Nephron progenitor cell (in vitro differentiated cells): ENCODE measurements at regions not wholly inside any gene's neighbourhood (a gene's known extent, or its start where the extent isn't known, plus 50 kb on each side); places are given as distances from the start of the nearest gene placed in this dataset.

ENCODE experiments used
- DNase-seq: peaks from one replicate; pipeline ENCODE4 v3.0.0; 2021
- H3K27ac Mint-ChIP-seq: 2 replicates; pipeline ENCODE4 v1.8.0; 2021; ENCODE audit warnings: mild to moderate bottlenecking, moderate library complexity, mixed read lengths
- H3K27me3 Mint-ChIP-seq: 2 replicates; pipeline ENCODE4 v1.8.0; 2021; ENCODE audit warnings: mild to moderate bottlenecking, low read depth, mixed read lengths; ENCODE audit not compliant: poor library complexity
- H3K36me3 Mint-ChIP-seq: 2 replicates; pipeline ENCODE4 v1.8.0; 2021; ENCODE audit warnings: low read depth, mixed read lengths
- H3K4me1 Mint-ChIP-seq: 2 replicates; pipeline ENCODE4 v1.8.0; 2021; ENCODE audit warnings: mixed read lengths
- H3K4me3 Mint-ChIP-seq: 2 replicates; pipeline ENCODE4 v1.8.0; 2021; ENCODE audit warnings: mild to moderate bottlenecking, moderate library complexity, mixed read lengths
- H3K9me3 Mint-ChIP-seq: 2 replicates; pipeline ENCODE4 v1.8.0; 2021; ENCODE audit warnings: mild to moderate bottlenecking, moderate library complexity, mixed read lengths
- TF ChIP-seq, protein P1 (sequence below): fragments of 200-600 bp; sonication (generic); IDR thresholded peaks from 2 replicates; pipeline ENCODE4 v1.5.0; 2021; ENCODE audit warnings: antibody characterized with exemption

DNA sequence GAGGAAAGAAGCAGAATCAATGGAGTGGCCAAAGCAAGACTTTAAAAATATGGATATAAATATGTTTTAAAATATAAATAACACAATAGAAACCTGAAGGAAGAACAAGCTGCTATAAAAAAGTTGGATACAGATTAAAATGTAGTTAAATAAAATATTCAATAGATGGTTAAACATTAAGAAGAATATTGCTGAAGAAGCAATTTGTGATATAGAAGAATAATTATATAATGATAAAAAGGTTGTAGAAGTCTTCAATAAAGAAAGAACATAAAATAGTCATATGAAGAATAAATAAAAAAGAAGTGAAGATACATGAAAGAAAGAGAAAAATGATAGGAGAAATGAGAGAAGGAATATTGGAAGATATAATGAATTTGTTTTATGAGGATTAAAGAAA is 392.0 kb downstream of the DSC3 start:
- Mint-ChIP-seq H3K9me3 (no peaks in the 10 kb centered on the region), H3K4me1 (peaks cover 35% of the 10 kb centered on the region), H3K27ac (no peak overlapping the region), H3K27me3 (no peaks in the 10 kb centered on the region), H3K36me3 (no peaks in the 10 kb centered on the region), H3K4me3 (no peak overlapping the region)
- no peak for DNase-seq
- TF ChIP-seq, protein P1, sequence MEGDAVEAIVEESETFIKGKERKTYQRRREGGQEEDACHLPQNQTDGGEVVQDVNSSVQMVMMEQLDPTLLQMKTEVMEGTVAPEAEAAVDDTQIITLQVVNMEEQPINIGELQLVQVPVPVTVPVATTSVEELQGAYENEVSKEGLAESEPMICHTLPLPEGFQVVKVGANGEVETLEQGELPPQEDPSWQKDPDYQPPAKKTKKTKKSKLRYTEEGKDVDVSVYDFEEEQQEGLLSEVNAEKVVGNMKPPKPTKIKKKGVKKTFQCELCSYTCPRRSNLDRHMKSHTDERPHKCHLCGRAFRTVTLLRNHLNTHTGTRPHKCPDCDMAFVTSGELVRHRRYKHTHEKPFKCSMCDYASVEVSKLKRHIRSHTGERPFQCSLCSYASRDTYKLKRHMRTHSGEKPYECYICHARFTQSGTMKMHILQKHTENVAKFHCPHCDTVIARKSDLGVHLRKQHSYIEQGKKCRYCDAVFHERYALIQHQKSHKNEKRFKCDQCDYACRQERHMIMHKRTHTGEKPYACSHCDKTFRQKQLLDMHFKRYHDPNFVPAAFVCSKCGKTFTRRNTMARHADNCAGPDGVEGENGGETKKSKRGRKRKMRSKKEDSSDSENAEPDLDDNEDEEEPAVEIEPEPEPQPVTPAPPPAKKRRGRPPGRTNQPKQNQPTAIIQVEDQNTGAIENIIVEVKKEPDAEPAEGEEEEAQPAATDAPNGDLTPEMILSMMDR = no peak

DNA sequence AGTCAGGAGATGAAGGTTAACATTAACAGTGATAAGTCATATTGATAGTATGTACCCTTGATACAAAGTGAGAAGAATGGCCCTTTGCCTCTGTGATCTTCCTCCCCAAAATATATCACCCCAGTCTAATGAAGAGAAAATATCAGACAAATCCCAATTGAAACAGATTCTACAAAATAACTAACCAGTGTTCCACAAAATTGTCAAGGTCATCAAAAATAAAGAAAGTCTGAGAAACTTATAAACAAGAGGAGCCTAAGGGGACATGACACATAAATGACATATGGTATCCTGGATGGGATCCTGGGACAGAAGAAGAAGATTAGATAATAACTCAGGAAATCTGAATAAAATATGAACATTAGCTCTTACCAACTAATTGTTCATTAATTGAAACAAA is 398.4 kb downstream of the DSC3 start:
- DNase-seq = no peak
- H3K9me3 Mint-ChIP-seq = no peaks in the 10 kb centered on the region
- H3K4me3 Mint-ChIP-seq = no peak overlapping the region
- TF ChIP-seq, protein P1 = no peak
- H3K36me3 Mint-ChIP-seq = no peaks in the 10 kb centered on the region
- peaks cover 3% of the 10 kb centered on the region for H3K27me3 Mint-ChIP-seq
- no peaks in the 10 kb centered on the region for H3K4me1 Mint-ChIP-seq
- H3K27ac Mint-ChIP-seq = no peak overlapping the region

DNA sequence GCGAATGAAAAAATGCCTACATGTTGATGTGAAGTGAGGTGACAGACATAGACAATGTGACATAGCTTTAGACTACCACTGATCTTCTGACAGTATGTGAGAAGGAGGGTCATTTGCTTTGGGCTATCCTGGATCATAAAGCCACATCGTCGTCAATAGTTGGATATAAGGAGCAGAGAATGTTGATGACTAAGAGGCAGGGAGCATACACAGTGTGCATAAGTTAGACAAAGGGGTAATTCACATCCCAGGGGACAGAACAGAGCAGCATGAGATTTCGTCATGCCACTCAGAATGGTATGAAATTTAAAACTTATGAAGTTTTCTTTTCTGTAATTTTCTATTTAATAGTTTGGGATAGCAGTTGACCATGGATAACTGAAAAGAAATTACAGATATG is 403.2 kb downstream of the DSC3 start:
- H3K36me3 Mint-ChIP-seq = no peaks in the 10 kb centered on the region
- peaks cover 5% of the 10 kb centered on the region for H3K9me3 Mint-ChIP-seq
- no peak overlapping the region for H3K27ac Mint-ChIP-seq
- H3K4me3 Mint-ChIP-seq = no peak overlapping the region
- DNase-seq = no peak
- H3K27me3 Mint-ChIP-seq = peaks cover 3% of the 10 kb centered on the region
- TF ChIP-seq, protein P1 = no peak
- H3K4me1 Mint-ChIP-seq = no peaks in the 10 kb centered on the region

DNA sequence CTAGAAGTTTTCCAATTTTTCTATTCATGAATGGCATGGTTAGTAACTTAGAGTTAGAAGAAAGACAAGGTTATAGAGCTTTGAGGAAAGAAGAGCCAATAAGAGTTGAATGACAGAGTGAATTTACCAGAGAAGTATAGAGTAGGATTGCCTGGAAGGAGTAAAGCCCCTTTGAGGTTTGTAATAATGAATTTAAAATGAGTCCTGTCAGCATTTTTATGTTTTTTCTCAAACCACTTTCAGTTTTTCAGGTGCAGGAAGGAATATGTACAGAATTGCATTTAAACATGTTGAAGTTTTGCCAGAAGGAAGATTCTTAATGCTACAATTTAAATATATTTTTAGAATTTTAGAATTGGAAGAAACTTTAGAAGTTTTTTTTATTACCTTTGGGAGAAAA is 408.3 kb downstream of the DSC3 start:
- H3K4me3 Mint-ChIP-seq = no peak overlapping the region
- no peak overlapping the region for H3K27ac Mint-ChIP-seq
- no peaks in the 10 kb centered on the region for H3K36me3 Mint-ChIP-seq
- TF ChIP-seq, protein P1 = no peak
- peaks cover 2% of the 10 kb centered on the region for H3K27me3 Mint-ChIP-seq
- no peak for DNase-seq
- H3K9me3 Mint-ChIP-seq = peaks cover 16% of the 10 kb centered on the region
- no peaks in the 10 kb centered on the region for H3K4me1 Mint-ChIP-seq

DNA sequence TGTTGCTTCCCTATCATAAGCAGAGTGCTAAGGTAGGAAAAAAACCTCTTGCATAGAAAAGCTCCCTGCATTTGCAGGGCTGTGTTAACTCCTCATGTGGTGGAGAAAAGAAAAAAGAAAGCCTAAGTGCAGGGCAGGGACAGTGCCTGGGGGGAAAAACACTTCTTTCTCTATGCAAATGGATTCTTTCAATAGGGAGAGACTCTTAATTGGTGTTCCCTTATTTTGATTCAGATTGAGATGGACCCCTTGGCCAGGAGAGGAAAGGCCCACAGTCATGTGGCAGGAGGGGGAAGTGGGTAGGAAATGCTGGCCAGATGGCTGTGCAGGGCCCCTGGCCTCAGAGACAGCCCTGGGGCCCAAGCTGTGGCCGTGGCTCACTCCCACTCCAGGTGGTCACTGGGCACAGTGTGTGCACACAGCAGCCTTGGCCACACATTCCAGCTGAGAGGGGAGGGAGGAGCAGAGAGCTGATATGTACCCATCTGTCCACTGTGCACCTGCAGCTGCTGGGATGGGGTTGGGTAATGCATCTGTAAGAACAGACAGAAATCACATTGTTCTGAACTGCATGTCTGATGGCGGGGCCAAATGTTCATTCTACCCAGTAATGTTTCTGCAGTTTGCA is 410.4 kb downstream of the DSC3 start:
- TF ChIP-seq, protein P1 = no peak
- Mint-ChIP-seq H3K4me1 (no peaks in the 10 kb centered on the region), H3K4me3 (no peak overlapping the region), H3K27ac (no peak overlapping the region), H3K36me3 (no peaks in the 10 kb centered on the region), H3K9me3 (peaks cover 16% of the 10 kb centered on the region), H3K27me3 (peaks cover 2% of the 10 kb centered on the region)
- no peak for DNase-seq

DNA sequence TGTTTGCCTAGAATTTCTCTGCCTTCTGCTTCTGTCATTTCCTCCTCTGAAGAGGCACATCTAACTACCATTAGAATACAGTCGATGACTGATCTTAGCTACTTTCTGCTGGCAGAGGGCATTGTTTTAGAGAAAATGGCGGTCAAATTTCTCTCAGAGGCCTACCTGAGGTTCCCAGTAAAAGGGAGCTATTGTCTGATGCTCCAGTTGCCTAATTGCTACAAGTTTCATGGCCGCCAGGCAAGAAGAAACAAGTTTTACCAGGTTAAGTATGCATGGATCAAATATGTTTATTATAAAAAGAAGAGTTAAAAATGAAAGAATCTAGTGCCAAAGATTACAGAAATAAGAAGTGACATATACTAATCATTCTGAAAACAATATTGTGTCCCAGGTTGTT is 416.6 kb downstream of the DSC3 start:
- H3K4me3 Mint-ChIP-seq = no peak overlapping the region

More for the DNA sequence above, 416.6 kb downstream of the DSC3 start:
- no peak for DNase-seq
- H3K4me1 Mint-ChIP-seq = peaks cover 14% of the 10 kb centered on the region
- TF ChIP-seq, protein P1 = no peak
- H3K27me3 Mint-ChIP-seq = peaks cover 2% of the 10 kb centered on the region
- H3K9me3 Mint-ChIP-seq = no peaks in the 10 kb centered on the region
- H3K36me3 Mint-ChIP-seq = no peaks in the 10 kb centered on the region
- H3K27ac Mint-ChIP-seq = no peak overlapping the region
